ENCODE measurements at regions not wholly inside any gene's neighbourhood (a gene's known extent, or its start where the extent isn't known, plus 50 kb on each side); places are given as distances from the start of the nearest gene placed in this dataset.
"Not testable (repeated sequence)": the region's sequence is repeated elsewhere in the genome, so short reads cannot be mapped to it uniquely, and the experiment has no call there.

GRCh38 chr6:150766201-150766997 is 99.1 kb upstream of the MTHFD1L start:
- no peak for DNase-seq (ENCODE audit: low read depth)

- DNase-seq (ENCODE audit: low read depth): no peak
Measured at GRCh38 chr6:150767161-150767560, 98.3 kb upstream of the MTHFD1L start.

- DNase-seq (ENCODE audit: low read depth): peak; percentile 2
Measured at GRCh38 chr6:150767571-150768018, 97.9 kb upstream of the MTHFD1L start.

GRCh38 chr6:150770637-150771036 is 94.9 kb upstream of the MTHFD1L start:
- no peak for DNase-seq (ENCODE audit: low read depth)

- DNase-seq (ENCODE audit: low read depth): no peak
Measured at GRCh38 chr6:150773969-150774368, 91.5 kb upstream of the MTHFD1L start.

- no peak for DNase-seq (ENCODE audit: low read depth)
Measured at GRCh38 chr6:150775415-150776203, 89.9 kb upstream of the MTHFD1L start.

GRCh38 chr6:150777736-150778135 is 87.8 kb upstream of the MTHFD1L start:
- DNase-seq (ENCODE audit: low read depth): no peak

GRCh38 chr6:150783813-150784212 is 81.7 kb upstream of the MTHFD1L start:
- DNase-seq (ENCODE audit: low read depth): peak; percentile 4

GRCh38 chr6:150787429-150787828 is 78.1 kb upstream of the MTHFD1L start:
- DNase-seq (ENCODE audit: low read depth): no peak

GRCh38 chr6:150788089-150788488 is 77.4 kb upstream of the MTHFD1L start:
- no peak for DNase-seq (ENCODE audit: low read depth)

- DNase-seq (ENCODE audit: low read depth): not testable (repeated sequence)
Measured at GRCh38 chr6:150789906-150790305, 75.6 kb upstream of the MTHFD1L start.

- DNase-seq (ENCODE audit: low read depth): no peak
Measured at GRCh38 chr6:150791717-150792116, 73.8 kb upstream of the MTHFD1L start.

- DNase-seq (ENCODE audit: low read depth): no peak
Measured at GRCh38 chr6:150797949-150798348, 67.6 kb upstream of the MTHFD1L start.

GRCh38 chr6:150799276-150799805 is 66.2 kb upstream of the MTHFD1L start:
- DNase-seq (ENCODE audit: low read depth): no peak

GRCh38 chr6:150800674-150801314 is 64.7 kb upstream of the MTHFD1L start:
- no peak for DNase-seq (ENCODE audit: low read depth)

- DNase-seq (ENCODE audit: low read depth): no peak
Measured at GRCh38 chr6:150806790-150807189, 58.7 kb upstream of the MTHFD1L start.

GRCh38 chr6:150813319-150813992 is 52.0 kb upstream of the MTHFD1L start:
- DNase-seq (ENCODE audit: low read depth): peak; percentile 13

- DNase-seq (ENCODE audit: low read depth): no peak
Measured at GRCh38 chr6:150813993-150814359, 51.5 kb upstream of the MTHFD1L start.

Data from LHCN-M2 (cell line).